SK-N-SH treated with all-trans-retinoic acid at 6 μM for 48 hours (cell line): ENCODE measurements at regions not wholly inside any gene's neighbourhood (a gene's known extent, or its start where the extent isn't known, plus 50 kb on each side); places are given as distances from the start of the nearest gene placed in this dataset.

ENCODE experiments used
- ATAC-seq: fragments of 200-7000 bp; cut with Tn5 transposase; 3 replicates; pipeline ENCODE4 v1.9.1; 2020; ENCODE audit warnings: mild to moderate bottlenecking, moderate library complexity
- BACH2 ChIP-seq: fragments of 250-450 bp; sonication (Bioruptor Pico); IDR thresholded peaks from 2 replicates; pipeline ENCODE4 v1.9.0; 2021; ENCODE audit warnings: mild to moderate bottlenecking, borderline replicate concordance
- CREB5 ChIP-seq: fragments of 250-450 bp; sonication (Bioruptor Pico); IDR thresholded peaks from 2 replicates; pipeline ENCODE4 v1.5.1; 2020; ENCODE audit warnings: low read depth, mild to moderate bottlenecking, moderate library complexity
- CSDC2 ChIP-seq: fragments of 250-450 bp; sonication (Bioruptor Pico); IDR thresholded peaks from 2 replicates; pipeline ENCODE4 v1.5.0; 2020; ENCODE audit warnings: mild to moderate bottlenecking, moderate library complexity
- ESRRG ChIP-seq: fragments of 250-450 bp; sonication (Bioruptor Pico); IDR thresholded peaks from 2 replicates; pipeline ENCODE4 v1.6.1; 2021; ENCODE audit warnings: mild to moderate bottlenecking
- GLIS3 ChIP-seq: fragments of 250-450 bp; sonication (Bioruptor Pico); IDR thresholded peaks from 2 replicates; pipeline ENCODE4 v1.5.0; 2020; ENCODE audit warnings: mild to moderate bottlenecking, moderate library complexity
- ISL1 ChIP-seq: fragments of 250-450 bp; sonication (Bioruptor Pico); IDR thresholded peaks from 2 replicates; pipeline ENCODE4 v2.1.2; 2022; ENCODE audit warnings: mild to moderate bottlenecking, moderate library complexity
- OSR1 ChIP-seq: fragments of 250-450 bp; sonication (Bioruptor Pico); IDR thresholded peaks from 2 replicates; pipeline ENCODE4 v1.8.0; 2022; ENCODE audit warnings: moderate library complexity, mild to moderate bottlenecking, inconsistent platforms
- PPARA ChIP-seq: fragments of 250-450 bp; sonication (Bioruptor Pico); IDR thresholded peaks from 2 replicates; pipeline ENCODE4 v1.5.0; 2020; ENCODE audit warnings: mild to moderate bottlenecking, borderline replicate concordance
- RARB ChIP-seq: fragments of 250-450 bp; sonication (Bioruptor Pico); IDR thresholded peaks from 2 replicates; pipeline ENCODE4 v1.8.0; 2021; ENCODE audit warnings: mild to moderate bottlenecking, moderate library complexity
- TCF4 ChIP-seq: fragments of 250-450 bp; sonication (Bioruptor Pico); IDR thresholded peaks from 2 replicates; pipeline ENCODE4 v1.8.0; 2021; ENCODE audit warnings: mild to moderate bottlenecking, moderate library complexity, borderline replicate concordance
- TOX ChIP-seq: fragments of 250-450 bp; sonication (Bioruptor Pico); IDR thresholded peaks from 2 replicates; pipeline ENCODE4 v1.8.0; 2021; ENCODE audit warnings: mild to moderate bottlenecking, moderate library complexity, borderline replicate concordance
- TSHZ2 ChIP-seq: fragments of 250-450 bp; sonication (Bioruptor Pico); IDR thresholded peaks from 2 replicates; pipeline ENCODE4 v1.5.0; 2020; ENCODE audit warnings: mild to moderate bottlenecking, moderate library complexity
- ZC3H10 ChIP-seq: fragments of 250-450 bp; sonication (Bioruptor Pico); IDR thresholded peaks from 2 replicates; pipeline ENCODE4 v1.5.1; 2021; ENCODE audit warnings: mild to moderate bottlenecking, moderate library complexity
- ZFP3 ChIP-seq: fragments of 250-450 bp; sonication (Bioruptor Pico); IDR thresholded peaks from 2 replicates; pipeline ENCODE4 v1.5.0; 2020; ENCODE audit warnings: mild to moderate bottlenecking, moderate library complexity
- ZFP30 ChIP-seq: fragments of 450-650 bp; formaldehyde crosslinking; IDR thresholded peaks from 2 replicates; pipeline ENCODE4 v1.5.0; 2022; ENCODE audit warnings: mild to moderate bottlenecking, moderate library complexity
- ZNF565 ChIP-seq: fragments of 450-650 bp; formaldehyde crosslinking; conservative IDR thresholded peaks from 2 replicates; pipeline ENCODE4 v1.5.0; 2020; ENCODE audit warnings: low read depth, mild to moderate bottlenecking, moderate library complexity
- ZNF70 ChIP-seq: fragments of 450-650 bp; formaldehyde crosslinking; IDR thresholded peaks from 2 replicates; pipeline ENCODE4 v1.5.0; 2020; ENCODE audit warnings: mild to moderate bottlenecking, moderate library complexity
- ZNF8 ChIP-seq: fragments of 450-650 bp; formaldehyde crosslinking; IDR thresholded peaks from 2 replicates; pipeline ENCODE4 v1.5.0; 2020; ENCODE audit warnings: mild to moderate bottlenecking, moderate library complexity
- TF ChIP-seq, protein P1 (sequence below): fragments of 250-450 bp; sonication (Bioruptor Pico); IDR thresholded peaks from 2 replicates; pipeline ENCODE4 v1.8.0; 2021; ENCODE audit warnings: low read depth, mild to moderate bottlenecking, moderate library complexity, borderline replicate concordance
- TF ChIP-seq, protein P2 (sequence below): fragments of 250-450 bp; sonication (Bioruptor Pico); IDR thresholded peaks from 2 replicates; pipeline ENCODE4 v1.8.0; 2020; ENCODE audit warnings: mild to moderate bottlenecking, moderate library complexity, borderline replicate concordance

- TF ChIP-seq CSDC2 (no peak), ZNF8 (CRISPR knock-in tag) (peak; percentile 78)
- ATAC-seq = no peak
Observed at GRCh38 chr10:128751851-128752250, 625.6 kb upstream of the MKI67 start.

GRCh38 chr10:128759174-128759573 is 633.0 kb upstream of the MKI67 start:
- no peak for TF ChIP-seq TSHZ2
- TF ChIP-seq, protein P1, sequence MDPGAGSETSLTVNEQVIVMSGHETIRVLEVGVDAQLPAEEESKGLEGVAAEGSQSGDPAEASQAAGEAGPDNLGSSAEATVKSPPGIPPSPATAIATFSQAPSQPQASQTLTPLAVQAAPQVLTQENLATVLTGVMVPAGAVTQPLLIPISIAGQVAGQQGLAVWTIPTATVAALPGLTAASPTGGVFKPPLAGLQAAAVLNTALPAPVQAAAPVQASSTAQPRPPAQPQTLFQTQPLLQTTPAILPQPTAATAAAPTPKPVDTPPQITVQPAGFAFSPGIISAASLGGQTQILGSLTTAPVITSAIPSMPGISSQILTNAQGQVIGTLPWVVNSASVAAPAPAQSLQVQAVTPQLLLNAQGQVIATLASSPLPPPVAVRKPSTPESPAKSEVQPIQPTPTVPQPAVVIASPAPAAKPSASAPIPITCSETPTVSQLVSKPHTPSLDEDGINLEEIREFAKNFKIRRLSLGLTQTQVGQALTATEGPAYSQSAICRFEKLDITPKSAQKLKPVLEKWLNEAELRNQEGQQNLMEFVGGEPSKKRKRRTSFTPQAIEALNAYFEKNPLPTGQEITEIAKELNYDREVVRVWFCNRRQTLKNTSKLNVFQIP (CRISPR knock-in tag) = no peak
- no peak for TF ChIP-seq TOX (CRISPR knock-in tag)
- TF ChIP-seq, protein P2, sequence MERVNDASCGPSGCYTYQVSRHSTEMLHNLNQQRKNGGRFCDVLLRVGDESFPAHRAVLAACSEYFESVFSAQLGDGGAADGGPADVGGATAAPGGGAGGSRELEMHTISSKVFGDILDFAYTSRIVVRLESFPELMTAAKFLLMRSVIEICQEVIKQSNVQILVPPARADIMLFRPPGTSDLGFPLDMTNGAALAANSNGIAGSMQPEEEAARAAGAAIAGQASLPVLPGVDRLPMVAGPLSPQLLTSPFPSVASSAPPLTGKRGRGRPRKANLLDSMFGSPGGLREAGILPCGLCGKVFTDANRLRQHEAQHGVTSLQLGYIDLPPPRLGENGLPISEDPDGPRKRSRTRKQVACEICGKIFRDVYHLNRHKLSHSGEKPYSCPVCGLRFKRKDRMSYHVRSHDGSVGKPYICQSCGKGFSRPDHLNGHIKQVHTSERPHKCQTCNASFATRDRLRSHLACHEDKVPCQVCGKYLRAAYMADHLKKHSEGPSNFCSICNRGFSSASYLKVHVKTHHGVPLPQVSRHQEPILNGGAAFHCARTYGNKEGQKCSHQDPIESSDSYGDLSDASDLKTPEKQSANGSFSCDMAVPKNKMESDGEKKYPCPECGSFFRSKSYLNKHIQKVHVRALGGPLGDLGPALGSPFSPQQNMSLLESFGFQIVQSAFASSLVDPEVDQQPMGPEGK (CRISPR knock-in tag) = no peak
- no peak for TF ChIP-seq ZFP30 (CRISPR knock-in tag)
- no peak for TF ChIP-seq ZNF8 (CRISPR knock-in tag)
- no peak for TF ChIP-seq CSDC2
- TF ChIP-seq RARB (CRISPR knock-in tag) = no peak
- TF ChIP-seq ZNF565 = no peak
- TF ChIP-seq ESRRG (CRISPR knock-in tag) = no peak
- TF ChIP-seq BACH2 (CRISPR knock-in tag) = no peak
- no peak for TF ChIP-seq CREB5 (CRISPR knock-in tag)
- TF ChIP-seq TCF4 = no peak
- no peak for TF ChIP-seq ISL1
- TF ChIP-seq ZFP3 (CRISPR knock-in tag) = no peak
- TF ChIP-seq ZNF70 = no peak
- no peak for TF ChIP-seq OSR1
- TF ChIP-seq ZC3H10 = no peak
- no peak for TF ChIP-seq GLIS3 (CRISPR knock-in tag)
- no peak for ATAC-seq

DNA sequence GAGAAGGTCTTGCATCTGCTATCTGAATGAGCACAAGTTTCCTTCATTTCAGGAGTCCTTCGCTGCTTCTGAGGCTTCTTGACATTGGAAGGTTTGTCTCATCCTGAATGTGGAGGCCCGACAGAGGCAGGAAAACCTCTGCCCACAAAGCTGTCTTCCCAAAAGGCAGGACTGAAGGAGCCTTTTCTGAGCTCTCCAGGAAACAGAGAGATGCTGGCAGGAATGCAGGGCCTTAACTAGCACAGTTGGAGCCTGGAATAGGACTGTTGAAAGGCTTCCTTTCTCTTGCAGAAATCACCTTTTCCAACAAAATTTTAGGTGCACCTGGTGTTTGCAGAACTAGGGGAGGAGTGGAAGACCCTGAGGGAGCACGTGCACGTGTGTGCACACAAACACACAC is 637.4 kb upstream of the MKI67 start:
- ATAC-seq = no peak
- TF ChIP-seq, protein P2 (CRISPR knock-in tag) = no peak
- TF ChIP-seq, protein P1 (CRISPR knock-in tag) = no peak
- TF ChIP-seq PPARA (no peak), ZNF70 (no peak), TCF4 (no peak)
- TF ChIP-seq, all 23 proteins: peak for 0
